ENCODE measurements at regions not wholly inside any gene's neighbourhood (a gene's known extent, or its start where the extent isn't known, plus 50 kb on each side); places are given as distances from the start of the nearest gene placed in this dataset.

DNA sequence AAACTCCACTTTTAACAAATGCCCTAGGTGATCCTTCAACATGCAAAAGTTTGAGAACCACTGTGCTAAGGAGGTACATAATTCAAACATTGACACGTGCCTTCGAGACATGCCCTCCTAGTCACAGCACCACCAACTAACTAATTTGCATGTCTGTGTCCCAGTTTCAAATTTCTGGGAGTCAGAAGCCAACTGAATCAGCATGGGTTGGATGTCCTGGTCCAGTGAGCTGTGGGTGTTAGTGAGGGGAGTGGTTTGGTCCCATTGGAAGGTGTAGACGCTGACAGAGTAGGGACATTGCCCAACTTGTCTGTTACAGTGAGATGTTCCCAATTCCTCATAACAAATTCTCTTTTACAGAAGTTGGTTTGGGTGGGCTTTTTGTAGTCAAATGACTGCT is 67.3 kb upstream of the ADPGK start:
- TF ChIP-seq, protein P1, sequence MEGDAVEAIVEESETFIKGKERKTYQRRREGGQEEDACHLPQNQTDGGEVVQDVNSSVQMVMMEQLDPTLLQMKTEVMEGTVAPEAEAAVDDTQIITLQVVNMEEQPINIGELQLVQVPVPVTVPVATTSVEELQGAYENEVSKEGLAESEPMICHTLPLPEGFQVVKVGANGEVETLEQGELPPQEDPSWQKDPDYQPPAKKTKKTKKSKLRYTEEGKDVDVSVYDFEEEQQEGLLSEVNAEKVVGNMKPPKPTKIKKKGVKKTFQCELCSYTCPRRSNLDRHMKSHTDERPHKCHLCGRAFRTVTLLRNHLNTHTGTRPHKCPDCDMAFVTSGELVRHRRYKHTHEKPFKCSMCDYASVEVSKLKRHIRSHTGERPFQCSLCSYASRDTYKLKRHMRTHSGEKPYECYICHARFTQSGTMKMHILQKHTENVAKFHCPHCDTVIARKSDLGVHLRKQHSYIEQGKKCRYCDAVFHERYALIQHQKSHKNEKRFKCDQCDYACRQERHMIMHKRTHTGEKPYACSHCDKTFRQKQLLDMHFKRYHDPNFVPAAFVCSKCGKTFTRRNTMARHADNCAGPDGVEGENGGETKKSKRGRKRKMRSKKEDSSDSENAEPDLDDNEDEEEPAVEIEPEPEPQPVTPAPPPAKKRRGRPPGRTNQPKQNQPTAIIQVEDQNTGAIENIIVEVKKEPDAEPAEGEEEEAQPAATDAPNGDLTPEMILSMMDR (IDR thresholded peaks at IDR 0.05), result no peak
- TF ChIP-seq POLR2A (IDR thresholded peaks at IDR 0.05), result no peak

All from thyroid gland (tissue), 4 donors.